ENCODE measurements at regions not wholly inside any gene's neighbourhood (a gene's known extent, or its start where the extent isn't known, plus 50 kb on each side); places are given as distances from the start of the nearest gene placed in this dataset.
"Not testable (repeated sequence)": the region's sequence is repeated elsewhere in the genome, so short reads cannot be mapped to it uniquely, and the experiment has no call there.

GRCh38 chr16:29191636-29192180 is 206.9 kb downstream of the LAT start:
- H3K4me1 ChIP-seq (ENCODE audit: control insufficient read depth, insufficient read depth, low read length); H3K27me3 ChIP-seq (ENCODE audit: control insufficient read depth, insufficient read depth); H3K4me3 ChIP-seq (ENCODE audit: low read length); intact Hi-C loops (cut with DNase I); ATAC-seq; H3K27ac ChIP-seq (ENCODE audit: low read length); H3K9me3 ChIP-seq (ENCODE audit: control insufficient read depth, low read length): not testable (repeated sequence)
- WGBS = 94% methylated on average over 12 of the region's 12 CpGs
- peak in 1 of 3 donors; percentile 19 for DNase-seq

GRCh38 chr16:29190553-29191431 is 205.9 kb downstream of the LAT start:
- H3K4me1 ChIP-seq (ENCODE audit: control insufficient read depth, insufficient read depth, low read length); H3K27me3 ChIP-seq (ENCODE audit: control insufficient read depth, insufficient read depth); intact Hi-C loops (cut with DNase I); H3K9me3 ChIP-seq (ENCODE audit: control insufficient read depth, low read length); H3K27ac ChIP-seq (ENCODE audit: low read length); ATAC-seq; H3K4me3 ChIP-seq (ENCODE audit: low read length): not testable (repeated sequence)
- DNase-seq = peak in 2 of 3 donors; percentile 39 to 51
- WGBS = 86% methylated on average over 19 of the region's 19 CpGs

- H3K27ac ChIP-seq (ENCODE audit: low read length); ATAC-seq; H3K9me3 ChIP-seq (ENCODE audit: control insufficient read depth, low read length); H3K4me3 ChIP-seq (ENCODE audit: low read length); H3K4me1 ChIP-seq (ENCODE audit: control insufficient read depth, insufficient read depth, low read length); H3K27me3 ChIP-seq (ENCODE audit: control insufficient read depth, insufficient read depth); intact Hi-C loops (cut with DNase I): not testable (repeated sequence)
- peak in 1 of 3 donors; percentile 18 for DNase-seq
- WGBS = 95% methylated on average over 9 of the region's 9 CpGs
These were observed 204.0 kb downstream of the LAT start for GRCh38 chr16:29188806-29189205.

- H3K27ac ChIP-seq (ENCODE audit: low read length) = peak overlapping the region; percentile 36
- H3K4me3 ChIP-seq (ENCODE audit: low read length); H3K27me3 ChIP-seq (ENCODE audit: control insufficient read depth, insufficient read depth); H3K4me1 ChIP-seq (ENCODE audit: control insufficient read depth, insufficient read depth, low read length); H3K9me3 ChIP-seq (ENCODE audit: control insufficient read depth, low read length); intact Hi-C loops (cut with DNase I): not testable (repeated sequence)
- WGBS = 66% methylated on average over 35 of the region's 35 CpGs
- DNase-seq = peak; percentile 67 to 86 (median 86)
- ATAC-seq = peak; percentile 29 to 40
These were observed 201.7 kb downstream of the LAT start for GRCh38 chr16:29186306-29187220.

GRCh38 chr16:29185872-29186271 is 201.0 kb downstream of the LAT start:
- DNase-seq (peak in 1 of 3 donors; percentile 70), ATAC-seq (peak in 1 of 2 donors; percentile 0)
- H3K27me3 ChIP-seq (ENCODE audit: control insufficient read depth, insufficient read depth); H3K4me3 ChIP-seq (ENCODE audit: low read length); H3K9me3 ChIP-seq (ENCODE audit: control insufficient read depth, low read length); intact Hi-C loops (cut with DNase I); H3K27ac ChIP-seq (ENCODE audit: low read length); H3K4me1 ChIP-seq (ENCODE audit: control insufficient read depth, insufficient read depth, low read length): not testable (repeated sequence)
- WGBS = 74% methylated on average over 9 of the region's 9 CpGs

- intact Hi-C loops (cut with DNase I); H3K4me1 ChIP-seq (ENCODE audit: control insufficient read depth, insufficient read depth, low read length); H3K9me3 ChIP-seq (ENCODE audit: control insufficient read depth, low read length); H3K27me3 ChIP-seq (ENCODE audit: control insufficient read depth, insufficient read depth); H3K4me3 ChIP-seq (ENCODE audit: low read length): not testable (repeated sequence)
- peak; percentile 58 to 70 for ATAC-seq
- DNase-seq = peak; percentile 84 to 95 (median 91)
- peak overlapping the region; percentile 59 for H3K27ac ChIP-seq (ENCODE audit: low read length)
- WGBS = 56% methylated on average over 41 of the region's 41 CpGs
These were observed 200.0 kb downstream of the LAT start for GRCh38 chr16:29184738-29185438.

- H3K9me3 ChIP-seq (ENCODE audit: control insufficient read depth, low read length); intact Hi-C loops (cut with DNase I); H3K4me3 ChIP-seq (ENCODE audit: low read length); H3K4me1 ChIP-seq (ENCODE audit: control insufficient read depth, insufficient read depth, low read length); H3K27me3 ChIP-seq (ENCODE audit: control insufficient read depth, insufficient read depth): not testable (repeated sequence)
- H3K27ac ChIP-seq (ENCODE audit: low read length) = peak overlapping the region; percentile 88
- 49% methylated on average over 25 of the region's 25 CpGs for WGBS
- peak in 1 of 2 donors; percentile 3 for ATAC-seq
- DNase-seq = peak; percentile 49 to 80 (median 73)
These were observed 198.4 kb downstream of the LAT start for GRCh38 chr16:29182940-29183868.

- peaks cover 11% of the 10 kb centered on the region for H3K4me1 ChIP-seq (ENCODE audit: control insufficient read depth, insufficient read depth, low read length)
- H3K27ac ChIP-seq (ENCODE audit: low read length) = peak overlapping the region; percentile 88
- H3K9me3 ChIP-seq (ENCODE audit: control insufficient read depth, low read length) = no peaks in the 10 kb centered on the region
- H3K27me3 ChIP-seq (ENCODE audit: control insufficient read depth, insufficient read depth) = no peaks in the 10 kb centered on the region
- ATAC-seq (peak; percentile 4 to 11), DNase-seq (peak; percentile 69 to 88 (median 84))
- WGBS = 73% methylated on average over 9 of the region's 9 CpGs
- no peak overlapping the region for H3K4me3 ChIP-seq (ENCODE audit: low read length)
- intact Hi-C loops (cut with DNase I) = no loop called here
These were observed 197.6 kb downstream of the LAT start for GRCh38 chr16:29182501-29182900.

GRCh38 chr16:29181921-29182411 is 197.1 kb downstream of the LAT start:
- H3K4me1 ChIP-seq (ENCODE audit: control insufficient read depth, insufficient read depth, low read length) = peaks cover 11% of the 10 kb centered on the region
- ATAC-seq; H3K4me3 ChIP-seq (ENCODE audit: low read length); H3K9me3 ChIP-seq (ENCODE audit: control insufficient read depth, low read length); intact Hi-C loops (cut with DNase I); H3K27me3 ChIP-seq (ENCODE audit: control insufficient read depth, insufficient read depth): not testable (repeated sequence)
- peak overlapping the region; percentile 66 for H3K27ac ChIP-seq (ENCODE audit: low read length)
- WGBS = 91% methylated on average over 17 of the region's 17 CpGs
- DNase-seq = peak in 2 of 3 donors; percentile 36 to 62

Data from right cardiac atrium (tissue), 5 donors.